HUES48 (cell line): ENCODE measurements at regions not wholly inside any gene's neighbourhood (a gene's known extent, or its start where the extent isn't known, plus 50 kb on each side); places are given as distances from the start of the nearest gene placed in this dataset.
"Not testable (repeated sequence)": the region's sequence is repeated elsewhere in the genome, so short reads cannot be mapped to it uniquely, and the experiment has no call there.

Experiments used
- H3K27ac ChIP-seq: one replicate; pipeline ENCODE4 v1.7.0; 2013; ENCODE audit warnings: low read depth, low read length, inconsistent platforms
- H3K27me3 ChIP-seq: 2 replicates; pipeline ENCODE4 v1.6.1; 2013; ENCODE audit warnings: mild to moderate bottlenecking, low read length; ENCODE audit not compliant: control insufficient read depth, insufficient read depth
- H3K36me3 ChIP-seq: 2 replicates; pipeline ENCODE4 v1.6.1; 2013; ENCODE audit warnings: low read length; ENCODE audit not compliant: control insufficient read depth, insufficient read depth
- H3K4me1 ChIP-seq: 2 replicates; pipeline ENCODE4 v1.6.1; 2013; ENCODE audit warnings: mild to moderate bottlenecking, low read length; ENCODE audit not compliant: control insufficient read depth, insufficient read depth
- H3K4me3 ChIP-seq: 2 replicates; pipeline ENCODE4 v1.5.1; 2013; ENCODE audit warnings: mild to moderate bottlenecking, low read depth, low read length
- H3K9ac ChIP-seq: 2 replicates; pipeline ENCODE4 v1.6.1; 2013; ENCODE audit warnings: mild to moderate bottlenecking, low read depth, low read length, moderate library complexity
- H3K9me3 ChIP-seq: 2 replicates; pipeline ENCODE4 v1.6.1; 2013; ENCODE audit warnings: low read length; ENCODE audit not compliant: control insufficient read depth, insufficient read depth

DNA sequence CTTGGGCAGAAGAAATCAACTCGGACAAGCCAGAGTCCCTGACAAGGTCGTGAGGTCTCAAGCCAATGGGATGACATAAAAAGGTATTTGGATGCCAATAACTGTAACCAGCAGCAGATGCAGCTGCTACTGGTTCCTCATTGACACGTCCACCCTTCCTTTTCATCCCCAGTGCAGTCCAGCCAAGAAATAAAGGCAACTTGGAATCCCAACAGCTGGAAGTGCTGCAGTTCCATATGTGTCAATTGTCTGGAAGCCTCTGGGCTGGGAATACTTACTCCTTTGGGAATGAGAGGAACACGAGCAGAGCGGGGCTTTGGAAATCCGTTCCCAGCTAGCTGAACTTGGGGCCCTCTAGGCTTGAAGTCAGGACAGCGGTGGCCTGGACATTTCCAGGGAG is 360.4 kb upstream of the ZFHX3 start:
- Histone ChIP-seq H3K9me3 (no peaks in the 10 kb centered on the region), H3K9ac (no peak overlapping the region), H3K27me3 (no peaks in the 10 kb centered on the region), H3K27ac (no peak overlapping the region), H3K4me1 (no peaks in the 10 kb centered on the region), H3K36me3 (no peaks in the 10 kb centered on the region), H3K4me3 (no peak overlapping the region)

DNA sequence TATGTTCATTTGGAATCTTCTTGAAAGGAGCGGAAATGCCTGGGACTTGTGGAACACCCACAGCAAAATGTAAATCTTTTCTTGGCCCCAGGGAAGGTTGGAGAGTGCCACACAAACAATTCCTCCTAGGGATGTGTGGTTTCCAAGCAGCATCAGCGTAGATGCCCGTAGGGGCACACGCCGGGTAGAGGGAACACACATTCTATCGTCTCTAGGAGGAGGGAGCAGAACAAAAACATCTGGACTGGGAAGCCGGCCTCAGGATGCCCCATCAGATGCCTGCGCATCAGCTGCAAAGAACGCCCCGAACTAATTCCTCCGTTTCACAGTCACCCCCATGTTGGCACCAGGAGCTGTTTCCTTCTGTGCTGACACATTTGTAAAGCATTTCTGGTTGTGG is 357.9 kb upstream of the ZFHX3 start:
- no peak overlapping the region for H3K27ac ChIP-seq
- no peak overlapping the region for H3K9ac ChIP-seq
- no peaks in the 10 kb centered on the region for H3K27me3 ChIP-seq
- H3K4me3 ChIP-seq: no peak overlapping the region
- no peaks in the 10 kb centered on the region for H3K9me3 ChIP-seq
- no peaks in the 10 kb centered on the region for H3K4me1 ChIP-seq
- H3K36me3 ChIP-seq: no peaks in the 10 kb centered on the region

DNA sequence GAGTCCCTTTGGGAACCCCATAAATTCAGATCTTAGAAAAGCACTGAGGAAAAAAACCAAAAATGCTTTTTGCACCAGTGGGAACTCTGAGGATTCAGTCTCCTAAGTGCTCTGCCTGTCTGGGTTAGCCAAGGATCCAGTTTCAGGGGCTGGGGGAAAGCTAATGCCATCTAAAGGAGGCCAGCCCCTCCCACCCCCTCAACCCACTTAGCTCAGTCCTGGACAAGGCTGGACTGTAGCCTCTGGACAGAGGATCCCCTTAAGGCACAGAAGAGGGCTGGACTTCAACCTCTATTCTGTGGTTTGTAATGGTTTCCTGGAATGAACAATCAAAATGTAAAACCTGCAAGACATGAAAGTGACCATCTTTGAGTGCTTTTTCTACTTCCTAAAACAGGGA is 356.1 kb upstream of the ZFHX3 start:
- no peaks in the 10 kb centered on the region for H3K27me3 ChIP-seq
- no peak overlapping the region for H3K27ac ChIP-seq
- no peaks in the 10 kb centered on the region for H3K4me1 ChIP-seq

DNA sequence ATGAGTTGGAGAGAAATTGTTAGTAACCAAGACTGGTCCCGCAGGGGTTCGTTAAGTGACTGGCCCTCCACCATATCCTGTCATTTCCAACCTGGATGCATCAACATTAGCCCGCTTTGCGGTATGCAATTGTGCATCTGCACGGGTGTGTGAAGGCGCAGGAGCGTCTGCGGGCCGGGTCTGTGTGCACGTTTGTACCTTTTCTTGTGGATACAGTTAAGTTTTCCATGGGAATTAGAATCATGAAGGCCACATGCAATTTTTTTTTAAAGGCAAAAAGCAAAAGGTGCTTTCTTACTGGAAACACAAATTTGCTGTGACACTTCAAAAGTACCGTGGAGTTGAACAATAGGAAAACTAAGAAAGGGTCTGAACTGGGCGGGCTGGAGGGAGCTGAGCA is 355.4 kb upstream of the ZFHX3 start:
- Histone ChIP-seq H3K9ac (no peak overlapping the region), H3K27ac (no peak overlapping the region), H3K4me3 (no peak overlapping the region), H3K4me1 (no peaks in the 10 kb centered on the region), H3K9me3 (no peaks in the 10 kb centered on the region), H3K36me3 (no peaks in the 10 kb centered on the region), H3K27me3 (no peaks in the 10 kb centered on the region)

More for the DNA sequence above, 356.1 kb upstream of the ZFHX3 start:
- H3K9me3 ChIP-seq: no peaks in the 10 kb centered on the region
- H3K9ac ChIP-seq: no peak overlapping the region
- H3K36me3 ChIP-seq: no peaks in the 10 kb centered on the region
- H3K4me3 ChIP-seq: no peak overlapping the region

DNA sequence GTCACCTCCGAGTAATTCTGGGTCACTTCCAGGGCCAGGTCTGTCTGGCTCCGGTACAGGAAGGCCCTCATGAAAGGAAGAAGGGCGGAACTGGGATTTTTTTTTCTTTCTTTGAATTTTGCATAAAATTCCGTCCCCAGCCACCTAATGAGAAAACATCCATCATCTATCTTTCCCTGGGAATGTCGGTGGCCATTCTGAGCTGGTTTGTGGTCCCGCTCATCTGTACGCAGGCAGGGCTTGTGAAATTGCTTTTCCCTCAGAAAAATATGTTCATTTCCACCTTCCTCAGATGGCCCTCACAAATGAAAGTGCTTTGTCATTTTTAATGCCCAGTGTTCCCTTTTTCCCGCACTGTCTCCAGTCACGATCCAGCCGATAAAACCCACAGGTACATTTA is 353.0 kb upstream of the ZFHX3 start:
- Histone ChIP-seq H3K4me3 (no peak overlapping the region), H3K36me3 (no peaks in the 10 kb centered on the region), H3K27me3 (no peaks in the 10 kb centered on the region), H3K4me1 (no peaks in the 10 kb centered on the region), H3K9ac (no peak overlapping the region), H3K27ac (no peak overlapping the region), H3K9me3 (no peaks in the 10 kb centered on the region)

DNA sequence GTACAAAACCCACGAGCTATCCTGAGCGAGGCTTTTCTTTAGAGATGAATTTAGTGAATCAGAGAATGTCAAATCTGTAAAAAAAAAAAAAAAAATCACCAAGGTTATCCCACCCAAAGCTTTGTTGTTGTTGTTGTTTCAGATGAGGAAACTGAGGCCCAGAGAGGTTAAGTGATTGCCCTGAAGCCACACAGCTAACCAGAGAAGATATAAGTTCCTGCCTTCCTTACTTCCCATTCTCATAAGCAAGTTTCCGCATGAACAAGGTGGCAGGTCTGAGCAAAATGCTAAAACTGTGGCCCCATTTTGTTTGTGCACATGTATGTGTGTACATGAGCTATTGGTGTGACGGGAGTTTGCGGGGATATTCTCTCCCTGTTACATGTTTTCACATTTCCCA is 352.1 kb upstream of the ZFHX3 start:
- Histone ChIP-seq H3K27ac (no peak overlapping the region), H3K9me3 (no peaks in the 10 kb centered on the region), H3K27me3 (no peaks in the 10 kb centered on the region), H3K4me3 (no peak overlapping the region), H3K36me3 (no peaks in the 10 kb centered on the region), H3K4me1 (no peaks in the 10 kb centered on the region), H3K9ac (no peak overlapping the region)

DNA sequence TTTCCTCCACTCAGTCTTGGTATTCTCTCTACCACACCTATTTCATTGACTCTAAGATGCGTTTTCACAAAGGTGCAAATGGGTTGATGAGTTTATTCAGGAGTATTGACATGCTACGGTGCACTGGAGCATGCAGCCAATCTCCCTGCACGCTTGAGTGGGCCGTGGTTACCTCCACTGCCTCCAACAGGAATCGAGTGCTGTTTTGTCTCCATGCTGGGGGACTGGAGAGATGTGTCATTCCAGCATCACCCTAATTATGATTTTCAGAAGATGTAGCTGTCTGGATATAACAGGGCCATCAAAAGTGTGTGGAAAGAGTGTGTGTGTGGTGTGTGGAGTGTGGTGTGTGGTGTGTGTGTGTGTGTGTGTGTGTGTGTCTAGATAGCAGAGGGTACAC is 351.6 kb upstream of the ZFHX3 start:
- Histone ChIP-seq H3K27me3 (no peaks in the 10 kb centered on the region), H3K9ac (no peak overlapping the region), H3K36me3 (no peaks in the 10 kb centered on the region), H3K9me3 (no peaks in the 10 kb centered on the region), H3K4me3 (no peak overlapping the region), H3K4me1 (no peaks in the 10 kb centered on the region), H3K27ac (no peak overlapping the region)

DNA sequence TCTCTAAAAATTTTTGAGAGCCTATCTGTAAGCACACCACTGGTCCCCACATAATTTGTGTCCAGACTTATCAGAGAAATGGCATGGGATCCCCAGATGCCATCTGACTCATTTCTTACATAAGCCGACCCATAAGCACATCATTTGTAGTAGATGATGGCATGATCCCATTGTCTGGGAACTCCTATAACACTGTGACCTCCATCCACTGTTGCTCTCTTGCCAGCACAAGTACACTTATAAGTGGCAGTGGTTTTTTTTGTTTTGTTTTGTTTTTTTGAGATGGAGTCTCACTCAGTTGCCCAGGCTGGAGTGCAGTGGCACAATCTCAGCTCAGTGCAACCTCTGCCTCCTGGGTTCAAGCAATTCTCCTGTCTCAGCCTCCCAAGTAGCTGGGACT is 350.7 kb upstream of the ZFHX3 start:
- not testable (repeated sequence) for H3K36me3 ChIP-seq, H3K4me1 ChIP-seq, H3K27me3 ChIP-seq, H3K27ac ChIP-seq, H3K9me3 ChIP-seq, H3K4me3 ChIP-seq, H3K9ac ChIP-seq

DNA sequence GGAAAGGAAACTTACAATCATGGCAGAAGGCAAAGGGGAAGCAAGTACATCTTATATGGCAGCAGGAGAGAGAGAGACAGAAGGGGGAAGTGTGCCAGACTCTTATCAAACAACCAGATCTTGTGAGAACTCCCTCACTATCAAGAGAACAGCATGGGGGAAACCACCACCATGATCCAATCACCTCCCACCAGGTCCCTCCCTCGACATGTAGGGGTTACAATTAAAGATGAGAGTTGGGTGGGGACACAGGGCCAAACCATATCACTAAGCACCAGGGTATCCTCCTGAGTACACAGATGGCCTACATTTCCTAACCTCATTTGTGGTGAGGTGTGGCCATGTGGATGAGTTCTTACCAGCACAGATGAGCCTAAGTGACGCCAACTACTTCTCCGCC is 348.6 kb upstream of the ZFHX3 start:
- no peaks in the 10 kb centered on the region for H3K9me3 ChIP-seq
- H3K4me1 ChIP-seq: no peaks in the 10 kb centered on the region
- no peak overlapping the region for H3K27ac ChIP-seq
- H3K9ac ChIP-seq: no peak overlapping the region
- no peaks in the 10 kb centered on the region for H3K36me3 ChIP-seq
- H3K4me3 ChIP-seq: no peak overlapping the region
- H3K27me3 ChIP-seq: no peaks in the 10 kb centered on the region

DNA sequence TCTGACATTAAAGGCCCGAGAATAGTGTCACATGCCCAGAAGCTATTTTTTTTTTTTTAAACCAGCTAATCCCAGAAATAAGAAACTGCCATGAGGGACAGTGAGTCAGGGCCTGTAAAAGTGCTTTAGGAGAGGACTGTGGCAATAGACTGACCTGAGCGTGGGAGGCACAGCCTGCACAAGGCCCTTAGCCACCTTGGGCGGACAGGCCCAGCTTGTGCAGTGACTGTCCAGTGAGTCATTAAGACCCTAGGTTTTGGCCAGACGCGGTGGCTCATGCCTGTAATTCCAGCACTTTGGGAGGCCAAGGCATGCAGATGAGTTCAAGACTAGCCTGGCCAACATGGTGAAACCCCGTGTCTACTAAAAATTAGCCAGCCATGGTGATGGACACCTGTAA is 343.0 kb upstream of the ZFHX3 start:
- H3K4me3 ChIP-seq: no peak overlapping the region
- H3K9me3 ChIP-seq: no peaks in the 10 kb centered on the region
- no peak overlapping the region for H3K27ac ChIP-seq
- no peak overlapping the region for H3K9ac ChIP-seq
- H3K27me3 ChIP-seq: no peaks in the 10 kb centered on the region
- no peaks in the 10 kb centered on the region for H3K36me3 ChIP-seq
- no peaks in the 10 kb centered on the region for H3K4me1 ChIP-seq

DNA sequence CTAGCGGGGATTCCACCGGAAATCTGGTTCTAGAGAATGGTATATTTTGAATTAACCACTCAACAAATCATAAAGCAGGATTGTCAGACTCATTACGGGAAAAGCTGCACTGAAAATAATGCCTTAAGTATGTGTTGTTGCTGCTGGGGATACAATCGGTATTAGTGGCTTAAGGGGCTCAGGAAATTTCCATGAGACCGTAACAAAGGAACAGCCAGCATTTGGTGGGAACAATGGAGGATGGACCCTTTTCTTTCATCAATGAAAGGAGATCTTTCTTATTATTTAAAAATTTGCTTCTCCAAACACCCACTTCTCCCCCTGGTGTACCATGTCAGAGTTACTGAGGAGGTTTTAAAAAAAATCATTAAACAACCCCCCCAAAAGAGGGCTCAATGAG is 342.6 kb upstream of the ZFHX3 start:
- Histone ChIP-seq H3K27ac (no peak overlapping the region), H3K27me3 (no peaks in the 10 kb centered on the region), H3K4me1 (no peaks in the 10 kb centered on the region), H3K36me3 (no peaks in the 10 kb centered on the region), H3K4me3 (no peak overlapping the region), H3K9me3 (no peaks in the 10 kb centered on the region), H3K9ac (no peak overlapping the region)

DNA sequence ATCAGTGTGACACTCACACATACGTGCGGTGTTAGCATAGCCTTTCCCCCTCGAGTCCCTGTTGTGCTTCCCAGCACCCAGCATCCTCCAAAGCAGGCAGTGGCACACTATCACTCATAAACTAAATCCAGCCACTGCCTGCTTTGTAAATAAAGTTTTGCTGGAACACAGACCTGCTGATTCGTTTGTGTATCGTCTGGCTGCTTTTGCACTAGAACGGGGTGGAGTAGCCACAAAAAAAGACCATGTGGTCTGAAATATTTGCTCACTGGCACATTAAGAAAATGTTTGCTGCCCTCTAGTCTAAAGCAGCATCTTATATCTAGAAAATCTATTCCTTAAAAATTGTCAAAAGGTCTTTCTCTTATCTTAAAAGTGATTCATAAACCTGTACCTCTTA is 341.2 kb upstream of the ZFHX3 start:
- H3K27ac ChIP-seq: no peak overlapping the region
- no peaks in the 10 kb centered on the region for H3K36me3 ChIP-seq
- no peak overlapping the region for H3K9ac ChIP-seq
- no peaks in the 10 kb centered on the region for H3K27me3 ChIP-seq
- no peaks in the 10 kb centered on the region for H3K4me1 ChIP-seq
- H3K9me3 ChIP-seq: no peaks in the 10 kb centered on the region
- no peak overlapping the region for H3K4me3 ChIP-seq
